Thymus (tissue), 11 donors: ENCODE measurements at regions not wholly inside any gene's neighbourhood (a gene's known extent, or its start where the extent isn't known, plus 50 kb on each side); places are given as distances from the start of the nearest gene placed in this dataset.

Experiments used
- DNase-seq, 9 donors: peaks; one replicate each; pipeline ENCODE4 v3.0.0-alpha.2; 2013; ENCODE audit warnings: low spot score in 9 of 9, low read depth in 6 of 9, missing footprints in 1 of 9
- H3K27ac ChIP-seq, 2 donors: one replicate each; pipeline ENCODE4 v1.5.1; 2013; ENCODE audit warnings: control low read depth in 1 of 2, low read depth in 1 of 2, low read length in 1 of 2, mild to moderate bottlenecking in 1 of 2, moderate library complexity in 1 of 2
- H3K27me3 ChIP-seq, 2 donors: one replicate each; pipeline ENCODE4 v1.5.1; 2013; ENCODE audit warnings: low read length in 1 of 2; ENCODE audit not compliant: control insufficient read depth in 2 of 2, insufficient read depth in 1 of 2
- H3K36me3 ChIP-seq, 2 donors: one replicate each; pipeline ENCODE4 v1.5.1; 2013; ENCODE audit warnings: low read length in 1 of 2, mild to moderate bottlenecking in 1 of 2, moderate library complexity in 1 of 2; ENCODE audit not compliant: control insufficient read depth in 2 of 2, insufficient read depth in 2 of 2
- H3K4me1 ChIP-seq, 2 donors: one replicate each; pipeline ENCODE4 v1.5.1; 2013; ENCODE audit warnings: low read length in 2 of 2; ENCODE audit not compliant: control insufficient read depth in 2 of 2, insufficient read depth in 2 of 2
- H3K4me3 ChIP-seq, 2 donors: one replicate each; pipeline ENCODE4 v1.5.1; 2013; ENCODE audit warnings: low read length in 2 of 2, control low read depth in 1 of 2, mild to moderate bottlenecking in 1 of 2
- H3K9me3 ChIP-seq, 2 donors: one replicate each; pipeline ENCODE4 v1.5.1; 2013; ENCODE audit warnings: low read length in 1 of 2, mild to moderate bottlenecking in 1 of 2; ENCODE audit not compliant: control insufficient read depth in 2 of 2, insufficient read depth in 1 of 2
- WGBS: extraction: QIAGEN DNeasy Blood & Tissue Kit; methylation state at CpG from one replicate; pipeline ENCODE4 v1.1.7; 2013; 5-methylcytosine and 5-hydroxymethylcytosine counted together
- donor health status: healthy.

GRCh38 chr15:25058080-25058785, 103.4 kb downstream of the SNRPN start:
- 93% methylated on average over 18 of the region's 18 CpGs for WGBS
- no peak for DNase-seq
- H3K4me3 ChIP-seq, result no peak overlapping the region
- H3K9me3 ChIP-seq, result peaks cover 67 to 97% of the 10 kb centered on the region in 2 donors
- H3K27ac ChIP-seq, result no peak overlapping the region
- H3K4me1 ChIP-seq, result no peaks in the 10 kb centered on the region
- peaks cover 10 to 78% of the 10 kb centered on the region in 2 donors for H3K36me3 ChIP-seq
- H3K27me3 ChIP-seq, result no peaks in the 10 kb centered on the region

GRCh38 chr15:25059698-25060471, 105.1 kb downstream of the SNRPN start:
- Histone ChIP-seq H3K4me1 (no peaks in the 10 kb centered on the region), H3K4me3 (no peak overlapping the region), H3K9me3 (peaks cover 77 to 97% of the 10 kb centered on the region in 2 donors), H3K36me3 (peaks cover 12 to 86% of the 10 kb centered on the region in 2 donors), H3K27ac (no peak overlapping the region), H3K27me3 (no peaks in the 10 kb centered on the region)
- WGBS, result 95% methylated on average over 20 of the region's 20 CpGs
- DNase-seq, result no peak

- H3K4me3 ChIP-seq, result no peak overlapping the region
- peaks cover 78 to 97% of the 10 kb centered on the region in 2 donors for H3K9me3 ChIP-seq
- no peaks in the 10 kb centered on the region for H3K27me3 ChIP-seq
- no peak overlapping the region for H3K27ac ChIP-seq
- H3K36me3 ChIP-seq, result peaks cover 14 to 87% of the 10 kb centered on the region in 2 donors
- no peaks in the 10 kb centered on the region for H3K4me1 ChIP-seq
- 94% methylated on average over 8 of the region's 8 CpGs for WGBS
- DNase-seq, result no peak
Observed at GRCh38 chr15:25060472-25060803, 105.7 kb downstream of the SNRPN start.

- H3K27me3 ChIP-seq, result no peaks in the 10 kb centered on the region
- no peak overlapping the region for H3K27ac ChIP-seq
- 89% methylated on average over 10 of the region's 10 CpGs for whole genome bisulfite sequencing
- H3K4me1 ChIP-seq, result no peaks in the 10 kb centered on the region
- H3K9me3 ChIP-seq, result peaks cover 79 to 97% of the 10 kb centered on the region in 2 donors
- H3K36me3 ChIP-seq, result peaks cover 14 to 89% of the 10 kb centered on the region in 2 donors
- no peak overlapping the region for H3K4me3 ChIP-seq
- DNase-seq, result no peak
Observed at GRCh38 chr15:25060996-25061620, 106.3 kb downstream of the SNRPN start.

- Histone ChIP-seq H3K27me3 (no peaks in the 10 kb centered on the region), H3K27ac (no peak overlapping the region), H3K36me3 (peaks cover 14 to 90% of the 10 kb centered on the region in 2 donors), H3K4me1 (no peaks in the 10 kb centered on the region), H3K4me3 (no peak overlapping the region), H3K9me3 (peaks cover 80 to 97% of the 10 kb centered on the region in 2 donors)
- no peak for DNase-seq
- WGBS, result 96% methylated on average over 23 of the region's 23 CpGs
Observed at GRCh38 chr15:25061808-25062550, 107.2 kb downstream of the SNRPN start.

- Histone ChIP-seq H3K9me3 (peaks cover 82 to 97% of the 10 kb centered on the region in 2 donors), H3K36me3 (peaks cover 14 to 95% of the 10 kb centered on the region in 2 donors), H3K27me3 (no peaks in the 10 kb centered on the region), H3K4me1 (no peaks in the 10 kb centered on the region), H3K4me3 (no peak overlapping the region), H3K27ac (no peak overlapping the region)
- WGBS, result 88% methylated on average over 13 of the region's 13 CpGs
- no peak for DNase-seq
Observed at GRCh38 chr15:25062551-25063430, 108.0 kb downstream of the SNRPN start.

- Histone ChIP-seq H3K4me3 (no peak overlapping the region), H3K9me3 (peaks cover 83 to 99% of the 10 kb centered on the region in 2 donors), H3K36me3 (peaks cover 15 to 98% of the 10 kb centered on the region in 2 donors), H3K27me3 (no peaks in the 10 kb centered on the region), H3K27ac (no peak overlapping the region), H3K4me1 (no peaks in the 10 kb centered on the region)
- DNase-seq, result no peak
- 84% methylated on average over 9 of the region's 9 CpGs for WGBS
Observed at GRCh38 chr15:25065286-25065685, 110.5 kb downstream of the SNRPN start.

- Histone ChIP-seq H3K4me3 (no peak overlapping the region), H3K36me3 (peaks cover 19 to 98% of the 10 kb centered on the region in 2 donors)
- DNase-seq, result no peak
Observed at GRCh38 chr15:25065876-25066275, 111.1 kb downstream of the SNRPN start.

More at GRCh38 chr15:25065876-25066275, 111.1 kb downstream of the SNRPN start:
- 94% methylated on average over 11 of the region's 11 CpGs for WGBS
- no peaks in the 10 kb centered on the region for H3K4me1 ChIP-seq
- H3K9me3 ChIP-seq, result peaks cover 82 to 99% of the 10 kb centered on the region in 2 donors
- no peak overlapping the region for H3K27ac ChIP-seq
- no peaks in the 10 kb centered on the region for H3K27me3 ChIP-seq
